HG03520 (cell line): ENCODE measurements at regions not wholly inside any gene's neighbourhood (a gene's known extent, or its start where the extent isn't known, plus 50 kb on each side); places are given as distances from the start of the nearest gene placed in this dataset.
"Not testable (repeated sequence)": the region's sequence is repeated elsewhere in the genome, so short reads cannot be mapped to it uniquely, and the experiment has no call there.

Source experiments
- ATAC-seq: cut with Tn5 transposase; IDR thresholded peaks from one replicate; pipeline ENCODE4 v1.9.1; 2021; ENCODE audit warnings: mild to moderate bottlenecking, moderate library complexity; ENCODE audit not compliant: unreplicated experiment

DNA sequence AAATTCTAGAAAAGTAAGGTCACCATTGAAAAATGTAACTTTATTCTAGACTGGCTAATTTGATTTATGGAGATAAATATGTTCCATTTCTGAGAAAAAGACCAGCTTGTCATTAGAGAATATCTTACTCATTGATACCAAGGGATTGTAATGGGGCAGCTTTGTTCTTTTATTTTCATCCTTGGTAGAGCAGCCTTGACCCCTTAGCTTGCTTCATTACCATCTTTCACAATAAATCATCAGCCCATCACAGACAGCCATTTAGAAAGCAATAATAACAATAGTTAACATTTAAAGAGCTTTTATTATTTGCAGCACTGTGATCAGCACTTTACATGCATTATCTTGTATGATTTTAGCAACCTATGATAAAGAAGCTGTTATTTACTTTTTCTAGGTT, 253.6 kb downstream of the C3orf38 start:
- no peak for ATAC-seq

DNA sequence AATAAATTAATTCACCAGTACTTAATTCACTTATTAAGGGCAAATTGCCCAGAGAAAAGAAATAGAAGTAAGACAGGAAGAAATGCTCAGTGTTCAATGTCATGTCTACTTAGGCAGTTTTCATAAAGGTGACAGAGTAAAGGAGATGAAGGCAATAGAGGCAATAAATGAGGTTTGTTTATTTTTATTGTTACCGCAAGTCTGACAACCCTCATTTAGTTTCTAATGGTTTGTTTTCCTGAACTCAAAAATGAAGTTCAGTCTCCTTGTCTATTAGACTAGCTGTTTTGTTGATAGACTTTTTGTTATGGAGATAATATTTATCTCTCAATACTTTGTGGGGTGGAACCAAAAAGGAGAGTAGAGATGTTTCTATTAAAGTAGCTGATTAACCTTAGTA, 258.3 kb downstream of the C3orf38 start:
- ATAC-seq = no peak

DNA sequence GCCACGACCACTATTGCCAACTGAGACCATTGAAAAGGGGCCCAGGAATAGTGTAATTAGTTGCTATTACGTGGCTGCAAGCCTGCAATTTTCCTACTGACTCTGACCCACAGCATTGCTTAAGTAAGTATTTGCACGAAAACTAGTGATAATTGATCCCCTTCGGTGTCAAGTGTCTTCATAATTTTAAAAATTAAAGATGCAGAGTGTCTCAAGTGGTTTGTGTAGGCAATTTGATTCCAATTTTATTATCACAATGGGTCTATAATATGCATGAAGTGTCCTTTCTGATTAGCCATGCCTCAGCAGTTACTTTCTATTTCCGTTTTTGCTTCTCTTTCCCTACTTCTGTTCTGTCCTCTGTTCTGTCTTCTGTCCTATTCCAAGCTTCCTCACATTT, 259.2 kb downstream of the C3orf38 start:
- ATAC-seq = no peak

- ATAC-seq = no peak
Observed at GRCh38 chr3:88410259-88410658, 260.5 kb downstream of the C3orf38 start.

- ATAC-seq = no peak
Observed at GRCh38 chr3:88412346-88412745, 262.6 kb downstream of the C3orf38 start.

- no peak for ATAC-seq
Observed at GRCh38 chr3:88416436-88416835, 266.7 kb downstream of the C3orf38 start.

DNA sequence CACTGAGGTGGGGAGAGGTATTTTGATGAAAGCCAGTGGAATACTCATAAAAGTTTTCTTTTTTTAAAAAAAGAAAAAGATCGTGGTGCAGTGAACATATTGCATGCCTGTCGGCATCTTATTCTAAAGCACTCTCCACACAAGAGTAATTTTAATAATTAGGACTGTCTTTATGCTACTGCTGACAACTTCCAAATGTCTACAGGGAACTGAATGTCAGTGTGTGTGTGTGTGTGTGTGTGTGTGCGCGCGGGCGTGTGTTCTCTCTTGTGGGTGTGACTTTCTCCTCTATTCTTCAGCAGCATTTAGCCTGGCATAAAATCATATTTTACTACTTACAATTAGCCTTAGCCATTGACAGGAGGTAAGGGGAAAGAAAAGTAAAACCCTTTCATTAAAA, 268.5 kb downstream of the C3orf38 start:
- no peak for ATAC-seq

- ATAC-seq = peak; percentile 96
Observed at GRCh38 chr3:88433568-88433967, 283.8 kb downstream of the C3orf38 start.

- ATAC-seq = peak; percentile 28
Observed at GRCh38 chr3:88434001-88434400, 284.2 kb downstream of the C3orf38 start.

DNA sequence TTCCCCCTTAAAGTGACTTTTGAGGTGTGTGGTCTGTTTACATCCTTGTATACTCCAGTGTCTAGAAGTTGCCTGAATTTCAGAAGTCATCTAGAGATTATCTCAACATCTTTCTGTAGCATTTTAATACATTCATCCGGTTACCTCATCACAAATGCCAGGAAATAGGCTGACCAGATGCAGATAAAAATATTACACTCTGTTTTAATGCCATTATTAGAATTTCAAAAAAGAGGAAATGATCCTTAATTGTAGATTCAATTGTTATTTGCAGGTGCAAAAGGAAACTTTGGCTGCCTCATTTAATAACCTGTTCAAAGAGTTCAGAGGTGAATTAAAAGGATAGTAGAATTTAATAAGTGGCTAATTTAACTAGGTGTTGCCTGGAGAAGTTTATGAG, 290.9 kb downstream of the C3orf38 start:
- ATAC-seq = no peak

DNA sequence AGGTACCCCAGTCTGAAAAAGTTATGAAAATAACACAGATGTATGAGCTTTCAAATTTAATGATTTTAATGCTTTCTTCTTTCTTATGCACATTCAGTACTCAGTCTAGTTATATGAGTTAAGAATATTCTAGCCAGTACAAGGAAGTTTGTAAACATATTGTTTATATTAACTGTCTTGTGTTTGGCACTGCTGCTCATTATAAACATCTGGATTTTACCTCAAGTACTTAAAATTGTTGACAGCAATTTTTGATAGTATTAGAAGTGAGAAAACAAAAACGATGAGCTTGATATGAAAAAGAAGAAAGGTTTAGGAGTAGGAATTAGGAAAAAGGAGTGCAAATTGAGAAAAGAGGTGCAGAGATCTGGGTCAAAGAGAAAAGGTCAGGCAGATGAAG, 293.3 kb downstream of the C3orf38 start:
- no peak for ATAC-seq

GRCh38 chr3:88444251-88444650, 294.5 kb downstream of the C3orf38 start:
- no peak for ATAC-seq

GRCh38 chr3:88452228-88452627, 302.5 kb downstream of the C3orf38 start:
- no peak for ATAC-seq

DNA sequence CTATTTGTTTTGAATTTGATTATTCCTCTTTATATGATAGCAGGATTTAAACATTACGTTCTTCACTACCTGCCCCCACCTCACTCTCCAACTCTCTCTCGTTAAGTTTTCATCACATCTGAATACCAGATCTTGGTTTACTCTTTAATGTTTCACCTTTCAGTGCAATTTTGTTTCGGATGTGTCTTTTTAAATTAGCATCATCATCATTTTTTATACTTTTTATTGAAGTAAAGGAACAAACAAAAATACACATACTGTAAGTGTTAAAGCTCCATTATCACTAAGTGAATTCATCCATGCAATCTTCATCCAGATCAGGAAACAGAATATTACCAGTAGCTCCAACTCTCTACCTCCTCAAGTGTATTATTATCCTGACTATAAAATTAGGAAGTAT, 310.6 kb downstream of the C3orf38 start:
- ATAC-seq = no peak

DNA sequence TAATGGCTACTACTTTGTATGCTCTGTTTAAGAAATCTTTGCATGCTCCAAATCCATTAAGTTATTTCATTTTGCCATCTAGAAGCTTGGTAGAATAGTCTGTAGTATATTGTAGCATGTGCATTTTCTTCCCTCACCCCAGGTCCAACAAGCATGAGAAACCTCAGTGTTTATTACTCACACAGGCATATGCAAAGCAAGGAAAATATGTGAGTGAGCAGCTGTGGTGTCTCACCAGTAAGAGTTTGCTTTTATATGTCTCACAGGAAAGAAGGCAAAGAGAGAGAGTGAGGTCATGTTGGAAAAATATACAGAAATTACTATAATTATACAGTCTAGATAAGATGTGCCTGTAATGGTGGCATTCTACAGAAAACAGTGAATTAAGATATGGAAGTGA, 312.5 kb downstream of the C3orf38 start:
- ATAC-seq = no peak

DNA sequence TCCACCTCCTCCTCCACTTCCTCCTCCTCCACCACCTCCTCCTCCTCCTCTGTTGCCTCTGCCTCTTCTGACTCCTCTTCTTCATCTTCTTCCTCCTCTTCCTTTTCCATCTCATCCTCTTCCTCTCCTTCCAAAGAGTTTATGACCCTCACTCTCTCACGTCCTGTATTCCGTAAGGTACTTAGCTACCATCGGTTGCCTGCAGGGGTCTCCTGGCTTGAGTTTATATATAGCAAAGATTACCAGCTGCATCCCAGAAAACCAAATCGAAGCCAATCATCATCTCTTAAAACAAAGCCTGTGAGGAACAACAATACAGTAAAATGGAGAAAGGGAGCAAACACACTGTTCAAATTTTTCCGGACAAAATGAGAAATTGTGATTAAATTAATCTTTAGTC, 317.4 kb downstream of the C3orf38 start:
- ATAC-seq = no peak

DNA sequence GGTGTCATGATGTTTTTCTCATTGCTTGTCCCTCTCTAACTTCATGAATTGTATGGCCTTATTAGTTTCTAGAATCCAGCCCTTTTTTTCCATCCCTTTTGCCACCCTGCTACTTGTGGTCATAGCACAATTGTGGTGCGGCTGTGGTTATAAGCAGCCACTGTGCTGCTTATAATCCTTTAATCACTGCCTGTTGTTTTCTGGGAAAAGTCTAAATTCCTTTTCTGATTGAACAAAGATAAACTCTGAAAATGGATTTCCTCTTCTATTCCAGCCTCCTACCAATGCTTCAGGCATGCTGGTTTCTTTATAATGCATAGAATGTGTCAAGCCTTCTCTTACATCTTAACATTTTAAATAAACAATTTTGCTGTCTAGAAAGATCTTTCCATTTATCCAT, 319.5 kb downstream of the C3orf38 start:
- no peak for ATAC-seq

- no peak for ATAC-seq
Observed at GRCh38 chr3:88478460-88478859, 328.7 kb downstream of the C3orf38 start.

DNA sequence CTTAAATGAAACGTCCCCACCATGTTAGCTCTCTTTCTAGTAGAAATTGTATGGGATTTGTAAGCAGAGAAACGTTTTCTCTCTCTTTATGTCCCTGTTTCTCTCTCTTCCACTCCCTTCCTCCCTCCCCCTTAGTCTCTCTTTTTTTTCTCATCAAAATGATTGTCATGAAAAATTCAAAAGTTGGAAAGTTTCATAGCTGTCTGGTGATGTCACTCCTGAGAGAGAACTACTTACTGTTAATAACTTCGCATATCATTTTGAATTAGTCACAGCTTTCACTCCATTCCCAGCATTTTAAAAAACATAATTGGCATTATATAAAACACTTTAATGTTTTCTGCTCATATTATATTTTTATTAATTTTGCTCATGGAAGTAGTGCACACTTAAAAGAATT, 331.1 kb downstream of the C3orf38 start:
- ATAC-seq = no peak

DNA sequence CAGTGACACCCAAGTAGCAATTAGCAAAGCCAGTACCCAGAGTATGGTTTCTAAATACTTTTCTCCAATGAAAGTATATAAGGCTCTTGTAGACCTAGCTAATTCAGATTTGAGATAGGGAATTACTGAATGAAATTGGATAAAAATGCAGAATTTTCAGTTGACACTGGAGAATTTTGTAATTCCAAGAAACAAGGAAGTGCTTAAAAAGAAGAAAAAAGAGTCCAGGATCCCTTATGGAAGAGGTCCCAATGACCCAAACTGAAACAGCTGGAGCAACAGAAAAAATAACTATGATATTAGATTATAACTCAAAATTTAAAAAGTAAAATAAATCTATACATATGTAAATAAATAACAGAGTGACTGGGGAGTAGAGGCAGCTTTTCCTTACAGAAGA, 335.2 kb downstream of the C3orf38 start:
- ATAC-seq = no peak

GRCh38 chr3:88508818-88509217, 359.1 kb downstream of the C3orf38 start:
- ATAC-seq = not testable (repeated sequence)

DNA sequence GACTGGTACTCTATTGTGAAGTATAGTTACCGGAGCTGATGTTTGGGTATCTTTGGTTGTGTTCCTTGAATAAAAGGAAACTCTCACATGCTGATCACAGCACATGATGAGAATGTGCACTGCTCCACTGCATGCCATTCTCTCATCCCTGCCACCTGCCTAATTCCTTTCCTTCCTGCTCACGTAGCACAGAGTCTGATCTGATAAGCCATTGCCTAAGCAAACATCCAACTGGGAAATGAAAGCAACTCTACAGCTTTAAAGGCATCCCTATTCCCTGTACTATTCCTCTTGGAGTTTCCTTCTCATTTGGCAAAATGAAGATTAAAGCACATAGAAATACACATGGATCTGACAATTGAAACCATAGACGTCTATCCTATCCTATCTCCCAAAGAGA, 359.8 kb downstream of the C3orf38 start:
- ATAC-seq = no peak

DNA sequence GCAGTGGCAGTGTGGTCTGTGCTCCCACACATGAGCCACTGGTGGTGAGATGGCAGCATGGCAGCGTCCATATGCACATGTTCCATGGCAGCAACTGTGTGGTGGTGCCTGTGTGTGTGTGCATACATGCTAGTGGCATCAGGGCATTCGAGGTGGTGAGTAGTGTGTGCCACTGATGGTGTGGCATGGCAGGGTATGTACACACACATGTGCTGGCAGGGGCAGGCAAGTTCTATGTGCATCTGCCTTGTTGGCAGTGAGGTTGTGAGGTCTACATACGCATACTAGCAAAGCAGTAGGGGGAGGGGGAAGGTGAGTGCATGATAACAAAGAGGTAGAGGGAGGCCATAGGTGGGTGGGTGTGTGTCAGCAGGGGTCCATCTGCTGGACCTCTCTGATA, 378.7 kb downstream of the C3orf38 start:
- ATAC-seq = no peak

DNA sequence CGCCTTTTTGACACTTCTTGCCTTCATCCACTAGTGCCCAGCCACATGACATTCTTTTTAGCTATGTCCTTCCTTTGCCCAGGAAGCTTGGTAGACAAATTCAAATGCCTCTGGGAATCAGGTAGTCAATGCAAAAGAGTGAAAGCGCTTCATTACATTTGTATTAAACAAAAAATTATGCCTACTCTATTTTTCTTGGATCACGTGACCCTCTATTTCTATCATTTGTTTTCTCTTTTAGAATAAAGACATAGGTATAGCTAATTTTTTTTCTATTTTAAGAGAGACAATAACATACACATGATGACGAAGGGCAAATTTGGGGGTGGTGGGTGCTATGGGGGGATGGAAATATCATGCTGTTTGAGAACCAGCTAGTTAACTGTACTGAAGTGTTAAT, 384.8 kb downstream of the C3orf38 start:
- ATAC-seq = no peak
